ENCODE measurements at regions not wholly inside any gene's neighbourhood (a gene's known extent, or its start where the extent isn't known, plus 50 kb on each side); places are given as distances from the start of the nearest gene placed in this dataset.

- Histone ChIP-seq H2AK5ac (ENCODE audit: insufficient read length, low read length) (no peak overlapping the region), H3K27ac (ENCODE audit: insufficient read length, low read depth, low read length) (no peak overlapping the region), H2BK5ac (ENCODE audit: insufficient read length, low read length) (no peak overlapping the region), H4K5ac (ENCODE audit: insufficient read length, low read depth, low read length) (no peak overlapping the region), H3K9me3 (ENCODE audit: control insufficient read depth, low read depth, low read length) (no peaks in the 10 kb centered on the region), H3K18ac (ENCODE audit: insufficient read length, low read depth, low read length) (no peak overlapping the region), H3K23me2 (ENCODE audit: insufficient read length, low read depth, low read length, poor library complexity, severe bottlenecking) (no peaks in the 10 kb centered on the region), H4K91ac (ENCODE audit: insufficient read length, low read depth, low read length) (no peak overlapping the region), H3K27me3 (ENCODE audit: insufficient read depth, low read length) (no peaks in the 10 kb centered on the region), H3K4me1 (ENCODE audit: insufficient read depth, low read length) (no peaks in the 10 kb centered on the region; the same call in 1 of the 2 replicates), H3K4me2 (ENCODE audit: insufficient read depth, insufficient read length, low read length) (no peak overlapping the region), H3K4ac (ENCODE audit: low read depth, low read length) (no peak overlapping the region), H3K23ac (ENCODE audit: insufficient read length, low read depth, low read length) (no peak overlapping the region), H3K14ac (ENCODE audit: insufficient read depth, low read length) (no peak overlapping the region), H2BK12ac (ENCODE audit: insufficient read length, low read depth, low read length) (no peak overlapping the region), H3K56ac (ENCODE audit: insufficient read length, low read depth, low read length) (no peak overlapping the region), H3T11ph (ENCODE audit: low read length) (no peak overlapping the region), H2BK20ac (ENCODE audit: low read depth, low read length, poor library complexity, severe bottlenecking) (no peak overlapping the region), H3K79me1 (ENCODE audit: insufficient read depth, low read depth, low read length, poor library complexity, severe bottlenecking) (no peaks in the 10 kb centered on the region), H2BK120ac (ENCODE audit: low read depth, low read length, poor library complexity, severe bottlenecking) (no peak overlapping the region), H2BK15ac (ENCODE audit: low read depth, low read length) (no peak overlapping the region), H2AFZ (ENCODE audit: low read length) (no peak overlapping the region), H3K79me2 (ENCODE audit: insufficient read depth, low read length) (no peaks in the 10 kb centered on the region), H4K20me1 (ENCODE audit: control insufficient read depth, insufficient read depth, insufficient read length) (no peaks in the 10 kb centered on the region), H4K8ac (replicated peaks; ENCODE audit: insufficient read length, low read depth, low read length) (no peak overlapping the region), H3K9ac (ENCODE audit: extremely low read depth, insufficient read length, low read length) (no peak overlapping the region)
- H3K4me1 Mint-ChIP-seq, result peaks cover 38 to 44% of the 10 kb centered on the region in 2 experiments
- peak overlapping the region in 2 of 3 experiments; percentile 6 to 80; a peak in 3 of 7 replicates for H3K27ac Mint-ChIP-seq
- WGBS (ENCODE audit: extremely low coverage, insufficient read length, low lambda C conversion rate), result no CpG with 5 or more reads among the region's 4 CpGs
- H3K9me3 Mint-ChIP-seq, result no peaks in the 10 kb centered on the region
- H3K36me3 Mint-ChIP-seq (ENCODE audit: insufficient read depth in 1 of 3, low read depth in 3 of 3), result no peaks in the 10 kb centered on the region; a peak in 1 of 7 replicates
- no peak overlapping the region for H3K4me3 Mint-ChIP-seq
- no peak for DNase-seq
- TF ChIP-seq CTCF (conservative IDR thresholded peaks at IDR 0.05), result no peak
- no peaks in the 10 kb centered on the region for H3K27me3 Mint-ChIP-seq (ENCODE audit: low read depth)
These were observed 324.9 kb downstream of the KCNRG start for GRCh38 chr13:50340146-50340545.

Data from H9 (cell line).